ENCODE measurements at regions not wholly inside any gene's neighbourhood (a gene's known extent, or its start where the extent isn't known, plus 50 kb on each side); places are given as distances from the start of the nearest gene placed in this dataset.

DNA sequence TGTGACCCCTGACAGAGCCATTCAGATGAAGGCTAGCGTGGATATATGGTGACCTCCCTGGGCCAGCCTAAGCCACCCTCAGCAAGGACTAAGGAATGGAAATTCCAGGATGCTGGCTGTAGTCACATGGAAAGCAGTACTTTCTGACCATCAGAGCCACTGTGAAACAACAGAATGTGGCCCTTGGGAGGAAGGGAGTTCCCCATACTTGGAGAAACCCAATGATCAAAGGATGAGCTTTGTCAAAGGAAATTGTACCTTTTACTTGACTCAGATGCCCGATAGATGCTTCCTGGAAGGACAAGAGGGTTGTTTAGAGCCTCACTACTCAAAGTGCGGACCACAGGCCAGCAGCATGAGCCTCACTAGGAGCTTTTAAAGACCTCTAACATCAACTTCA, 484.5 kb upstream of the PROK2 start:
- TF ChIP-seq POLR2A (IDR thresholded peaks at IDR 0.05): no peak
- TF ChIP-seq, protein P1, sequence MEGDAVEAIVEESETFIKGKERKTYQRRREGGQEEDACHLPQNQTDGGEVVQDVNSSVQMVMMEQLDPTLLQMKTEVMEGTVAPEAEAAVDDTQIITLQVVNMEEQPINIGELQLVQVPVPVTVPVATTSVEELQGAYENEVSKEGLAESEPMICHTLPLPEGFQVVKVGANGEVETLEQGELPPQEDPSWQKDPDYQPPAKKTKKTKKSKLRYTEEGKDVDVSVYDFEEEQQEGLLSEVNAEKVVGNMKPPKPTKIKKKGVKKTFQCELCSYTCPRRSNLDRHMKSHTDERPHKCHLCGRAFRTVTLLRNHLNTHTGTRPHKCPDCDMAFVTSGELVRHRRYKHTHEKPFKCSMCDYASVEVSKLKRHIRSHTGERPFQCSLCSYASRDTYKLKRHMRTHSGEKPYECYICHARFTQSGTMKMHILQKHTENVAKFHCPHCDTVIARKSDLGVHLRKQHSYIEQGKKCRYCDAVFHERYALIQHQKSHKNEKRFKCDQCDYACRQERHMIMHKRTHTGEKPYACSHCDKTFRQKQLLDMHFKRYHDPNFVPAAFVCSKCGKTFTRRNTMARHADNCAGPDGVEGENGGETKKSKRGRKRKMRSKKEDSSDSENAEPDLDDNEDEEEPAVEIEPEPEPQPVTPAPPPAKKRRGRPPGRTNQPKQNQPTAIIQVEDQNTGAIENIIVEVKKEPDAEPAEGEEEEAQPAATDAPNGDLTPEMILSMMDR (IDR thresholded peaks at IDR 0.05): no peak
